ENCODE measurements at regions not wholly inside any gene's neighbourhood (a gene's known extent, or its start where the extent isn't known, plus 50 kb on each side); places are given as distances from the start of the nearest gene placed in this dataset.

- H3K4me1 Mint-ChIP-seq: no peaks in the 10 kb centered on the region
- no peak for ATAC-seq
- no peaks in the 10 kb centered on the region for H3K36me3 Mint-ChIP-seq
- no peaks in the 10 kb centered on the region for H3K9me3 Mint-ChIP-seq
- DNase-seq (ENCODE audit: low spot score in 2 of 2): no peak
- no peak overlapping the region for H3K4me3 Mint-ChIP-seq
- H3K27ac Mint-ChIP-seq: no peak overlapping the region
These were observed 705.7 kb downstream of the SLITRK5 start for GRCh38 chr13:88376760-88377388.

GRCh38 chr13:88377852-88378251, 706.7 kb downstream of the SLITRK5 start:
- H3K36me3 Mint-ChIP-seq: no peaks in the 10 kb centered on the region
- H3K27ac Mint-ChIP-seq: no peak overlapping the region
- DNase-seq (ENCODE audit: low spot score in 2 of 2) (no peak), ATAC-seq (no peak)
- H3K4me1 Mint-ChIP-seq: no peaks in the 10 kb centered on the region
- H3K9me3 Mint-ChIP-seq: no peaks in the 10 kb centered on the region
- H3K4me3 Mint-ChIP-seq: no peak overlapping the region

- no peaks in the 10 kb centered on the region for H3K4me1 Mint-ChIP-seq
- H3K4me3 Mint-ChIP-seq: no peak overlapping the region
- no peaks in the 10 kb centered on the region for H3K36me3 Mint-ChIP-seq
- H3K9me3 Mint-ChIP-seq: peaks cover 12% of the 10 kb centered on the region
- H3K27ac Mint-ChIP-seq: no peak overlapping the region
- ATAC-seq (no peak), DNase-seq (ENCODE audit: low spot score in 2 of 2) (no peak)
These were observed 713.4 kb downstream of the SLITRK5 start for GRCh38 chr13:88384542-88384941.

- peak; percentile 57 for ATAC-seq
- DNase-seq (ENCODE audit: low spot score in 2 of 2): no peak
- Mint-ChIP-seq H3K4me3 (no peak overlapping the region), H3K4me1 (no peaks in the 10 kb centered on the region), H3K27ac (no peak overlapping the region), H3K36me3 (no peaks in the 10 kb centered on the region), H3K9me3 (peaks cover 21% of the 10 kb centered on the region)
These were observed 724.6 kb downstream of the SLITRK5 start for GRCh38 chr13:88395804-88396203.

GRCh38 chr13:88411696-88412095, 740.5 kb downstream of the SLITRK5 start:
- H3K27ac Mint-ChIP-seq: no peak overlapping the region
- H3K36me3 Mint-ChIP-seq: no peaks in the 10 kb centered on the region
- peaks cover 9% of the 10 kb centered on the region for H3K9me3 Mint-ChIP-seq
- H3K4me3 Mint-ChIP-seq: no peak overlapping the region
- DNase-seq (ENCODE audit: low spot score in 2 of 2): no peak
- H3K4me1 Mint-ChIP-seq: no peaks in the 10 kb centered on the region
- no peak for ATAC-seq

- peaks cover 12% of the 10 kb centered on the region for H3K9me3 Mint-ChIP-seq
- ATAC-seq (no peak), DNase-seq (ENCODE audit: low spot score in 2 of 2) (no peak)
- H3K4me1 Mint-ChIP-seq: no peaks in the 10 kb centered on the region
- H3K36me3 Mint-ChIP-seq: no peaks in the 10 kb centered on the region
- H3K27ac Mint-ChIP-seq: no peak overlapping the region
- H3K4me3 Mint-ChIP-seq: no peak overlapping the region
These were observed 746.6 kb downstream of the SLITRK5 start for GRCh38 chr13:88417801-88418200.

- Mint-ChIP-seq H3K36me3 (no peaks in the 10 kb centered on the region), H3K27ac (no peak overlapping the region), H3K4me1 (peaks cover 8% of the 10 kb centered on the region), H3K4me3 (no peak overlapping the region), H3K9me3 (peaks cover 14% of the 10 kb centered on the region)
- no peak for ATAC-seq
- no peak for DNase-seq (ENCODE audit: low spot score in 2 of 2)
These were observed 753.3 kb downstream of the SLITRK5 start for GRCh38 chr13:88424463-88424862.

GRCh38 chr13:88426661-88427060, 755.5 kb downstream of the SLITRK5 start:
- Mint-ChIP-seq H3K4me1 (peaks cover 8% of the 10 kb centered on the region), H3K9me3 (peaks cover 8% of the 10 kb centered on the region), H3K27ac (no peak overlapping the region), H3K4me3 (no peak overlapping the region), H3K36me3 (no peaks in the 10 kb centered on the region)
- DNase-seq (ENCODE audit: low spot score in 2 of 2): no peak
- ATAC-seq: no peak

GRCh38 chr13:88429862-88430261, 758.7 kb downstream of the SLITRK5 start:
- peaks cover 8% of the 10 kb centered on the region for H3K4me1 Mint-ChIP-seq
- ATAC-seq: peak; percentile 24

GRCh38 chr13:88434953-88435352, 763.8 kb downstream of the SLITRK5 start:
- Mint-ChIP-seq H3K27ac (no peak overlapping the region), H3K9me3 (peaks cover 12% of the 10 kb centered on the region), H3K36me3 (no peaks in the 10 kb centered on the region), H3K4me3 (no peak overlapping the region), H3K4me1 (no peaks in the 10 kb centered on the region)
- ATAC-seq (no peak), DNase-seq (ENCODE audit: low spot score in 2 of 2) (no peak)

More at GRCh38 chr13:88429862-88430261, 758.7 kb downstream of the SLITRK5 start:
- DNase-seq (ENCODE audit: low spot score in 2 of 2): no peak
- peaks cover 14% of the 10 kb centered on the region for H3K9me3 Mint-ChIP-seq
- no peak overlapping the region for H3K27ac Mint-ChIP-seq
- H3K4me3 Mint-ChIP-seq: no peak overlapping the region
- no peaks in the 10 kb centered on the region for H3K36me3 Mint-ChIP-seq

- H3K4me3 Mint-ChIP-seq: no peak overlapping the region
- H3K9me3 Mint-ChIP-seq: peaks cover 12% of the 10 kb centered on the region
- ATAC-seq (no peak), DNase-seq (ENCODE audit: low spot score in 2 of 2) (no peak)
- H3K27ac Mint-ChIP-seq: no peak overlapping the region
- H3K4me1 Mint-ChIP-seq: no peaks in the 10 kb centered on the region
- no peaks in the 10 kb centered on the region for H3K36me3 Mint-ChIP-seq
These were observed 765.8 kb downstream of the SLITRK5 start for GRCh38 chr13:88436974-88437373.

GRCh38 chr13:88450515-88450914, 779.3 kb downstream of the SLITRK5 start:
- H3K4me1 Mint-ChIP-seq: no peaks in the 10 kb centered on the region
- DNase-seq (ENCODE audit: low spot score in 2 of 2) (no peak), ATAC-seq (no peak)
- H3K27ac Mint-ChIP-seq: no peak overlapping the region
- no peaks in the 10 kb centered on the region for H3K9me3 Mint-ChIP-seq
- no peaks in the 10 kb centered on the region for H3K36me3 Mint-ChIP-seq
- no peak overlapping the region for H3K4me3 Mint-ChIP-seq

GRCh38 chr13:88456151-88456550, 785.0 kb downstream of the SLITRK5 start:
- no peak for DNase-seq (ENCODE audit: low spot score in 2 of 2)

GRCh38 chr13:88459331-88459730, 788.2 kb downstream of the SLITRK5 start:
- Mint-ChIP-seq H3K27ac (no peak overlapping the region), H3K4me3 (no peak overlapping the region), H3K36me3 (no peaks in the 10 kb centered on the region), H3K4me1 (no peaks in the 10 kb centered on the region), H3K9me3 (peaks cover 14% of the 10 kb centered on the region)
- DNase-seq (ENCODE audit: low spot score in 2 of 2) (no peak), ATAC-seq (no peak)

More at GRCh38 chr13:88456151-88456550, 785.0 kb downstream of the SLITRK5 start:
- Mint-ChIP-seq H3K27ac (no peak overlapping the region), H3K4me1 (no peaks in the 10 kb centered on the region), H3K9me3 (peaks cover 8% of the 10 kb centered on the region), H3K36me3 (no peaks in the 10 kb centered on the region), H3K4me3 (no peak overlapping the region)
- ATAC-seq: no peak

- H3K9me3 Mint-ChIP-seq: peaks cover 14% of the 10 kb centered on the region
- ATAC-seq (no peak), DNase-seq (ENCODE audit: low spot score in 2 of 2) (no peak)
- no peak overlapping the region for H3K4me3 Mint-ChIP-seq
- no peaks in the 10 kb centered on the region for H3K4me1 Mint-ChIP-seq
- no peaks in the 10 kb centered on the region for H3K36me3 Mint-ChIP-seq
- H3K27ac Mint-ChIP-seq: no peak overlapping the region
These were observed 790.3 kb downstream of the SLITRK5 start for GRCh38 chr13:88461272-88462009.

- Mint-ChIP-seq H3K27ac (no peak overlapping the region), H3K36me3 (no peaks in the 10 kb centered on the region), H3K4me1 (no peaks in the 10 kb centered on the region), H3K4me3 (no peak overlapping the region), H3K9me3 (peaks cover 13% of the 10 kb centered on the region)
- ATAC-seq (no peak), DNase-seq (ENCODE audit: low spot score in 2 of 2) (no peak)
These were observed 793.7 kb downstream of the SLITRK5 start for GRCh38 chr13:88464851-88465250.
